ENCODE measurements at regions not wholly inside any gene's neighbourhood (a gene's known extent, or its start where the extent isn't known, plus 50 kb on each side); places are given as distances from the start of the nearest gene placed in this dataset.

GRCh38 chr2:242057379-242058040 lies 188.0 kb downstream of the RTP5 start:
- TF ChIP-seq CTCF (IDR thresholded peaks at IDR 0.05 in 8 of 11, conservative IDR thresholded peaks at IDR 0.05 in 3 of 11) (no peak), POLR2A (IDR thresholded peaks at IDR 0.05) (no peak)
